ENCODE measurements at regions not wholly inside any gene's neighbourhood (a gene's known extent, or its start where the extent isn't known, plus 50 kb on each side); places are given as distances from the start of the nearest gene placed in this dataset.

DNA sequence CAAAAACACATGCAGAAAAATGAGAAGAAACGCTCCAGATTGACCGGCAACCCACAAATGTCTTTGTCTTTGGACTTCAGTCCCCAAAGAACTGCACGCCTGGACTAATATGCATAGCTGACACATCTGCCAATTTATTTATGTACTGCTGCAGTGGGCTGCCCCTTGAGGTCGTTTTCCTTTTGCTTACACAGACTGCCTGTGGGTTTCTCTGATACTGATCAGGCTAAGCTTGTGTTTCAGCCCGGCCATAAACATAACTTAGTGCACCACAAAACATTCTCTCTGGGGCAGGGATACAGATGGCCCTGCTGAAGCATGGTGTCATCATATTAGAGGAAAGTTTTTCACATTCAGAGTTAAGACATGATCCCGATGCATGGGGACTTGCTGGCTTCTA is 75.4 kb downstream of the NUDT12 start:
- Histone ChIP-seq H3K4me2 (replicated peaks; ENCODE audit: low read depth, low read length, poor library complexity, severe bottlenecking) (no peak overlapping the region), H3K27me3 (replicated peaks in 1 of 4; ENCODE audit: control extremely low read depth in 1 of 4, control insufficient read depth in 3 of 4, insufficient read depth in 4 of 4, low read length in 3 of 4) (no peaks in the 10 kb centered on the region), H3K27ac (ENCODE audit: low read length in 2 of 2) (no peak overlapping the region), H3K79me2 (ENCODE audit: control insufficient read depth, insufficient read depth, low read length) (no peaks in the 10 kb centered on the region), H3K9ac (ENCODE audit: low read length) (no peak overlapping the region), H4K20me1 (ENCODE audit: control insufficient read depth, insufficient read depth, low read length, poor library complexity, severe bottlenecking) (no peaks in the 10 kb centered on the region), H3K36me3 (replicated peaks in 1 of 2; ENCODE audit: control extremely low read depth in 1 of 2, control insufficient read depth in 1 of 2, extremely low read depth in 1 of 2, insufficient read depth in 2 of 2, low read length in 1 of 2) (no peaks in the 10 kb centered on the region), H3K4me1 (ENCODE audit: control insufficient read depth in 2 of 2, insufficient read depth in 2 of 2, low read length in 2 of 2) (no peaks in the 10 kb centered on the region), H2AFZ (ENCODE audit: insufficient read depth, low read depth, low read length, poor library complexity, severe bottlenecking) (no peak overlapping the region), H3K9me3 (ENCODE audit: control extremely low read depth in 1 of 3, control insufficient read depth in 2 of 3, insufficient read depth in 1 of 3, low read length in 2 of 3) (no peaks in the 10 kb centered on the region), H3K4me3 (ENCODE audit: control extremely low read depth in 1 of 5, extremely low read depth in 1 of 5, insufficient read depth in 1 of 5, low read depth in 2 of 5, low read length in 4 of 5) (no peak overlapping the region)
- ChIA-PET POLR2A (no interaction called here), CTCF (interaction anchor here (0.6 kb wide), 1 partner anchor 38 kb away, joined by 3 read pairs; no protein-coding TSS in a partner anchor)
- Mint-ChIP-seq H3K4me1 (no peaks in the 10 kb centered on the region), H3K27me3 (peaks cover 4% of the 10 kb centered on the region), H3K9me3 (ENCODE audit: insufficient read depth) (no peaks in the 10 kb centered on the region), H3K27ac (no peak overlapping the region), H3K4me3 (no peak overlapping the region)
- 68% methylated on average over 3 of the region's 6 CpGs for WGBS (ENCODE audit: insufficient coverage)
- ATAC-seq (ENCODE audit: low read depth) (no peak), DNase-seq (no peak)
- TF ChIP-seq, protein P1, sequence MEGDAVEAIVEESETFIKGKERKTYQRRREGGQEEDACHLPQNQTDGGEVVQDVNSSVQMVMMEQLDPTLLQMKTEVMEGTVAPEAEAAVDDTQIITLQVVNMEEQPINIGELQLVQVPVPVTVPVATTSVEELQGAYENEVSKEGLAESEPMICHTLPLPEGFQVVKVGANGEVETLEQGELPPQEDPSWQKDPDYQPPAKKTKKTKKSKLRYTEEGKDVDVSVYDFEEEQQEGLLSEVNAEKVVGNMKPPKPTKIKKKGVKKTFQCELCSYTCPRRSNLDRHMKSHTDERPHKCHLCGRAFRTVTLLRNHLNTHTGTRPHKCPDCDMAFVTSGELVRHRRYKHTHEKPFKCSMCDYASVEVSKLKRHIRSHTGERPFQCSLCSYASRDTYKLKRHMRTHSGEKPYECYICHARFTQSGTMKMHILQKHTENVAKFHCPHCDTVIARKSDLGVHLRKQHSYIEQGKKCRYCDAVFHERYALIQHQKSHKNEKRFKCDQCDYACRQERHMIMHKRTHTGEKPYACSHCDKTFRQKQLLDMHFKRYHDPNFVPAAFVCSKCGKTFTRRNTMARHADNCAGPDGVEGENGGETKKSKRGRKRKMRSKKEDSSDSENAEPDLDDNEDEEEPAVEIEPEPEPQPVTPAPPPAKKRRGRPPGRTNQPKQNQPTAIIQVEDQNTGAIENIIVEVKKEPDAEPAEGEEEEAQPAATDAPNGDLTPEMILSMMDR (IDR thresholded peaks at IDR 0.05) = no peak
- no peak for TF ChIP-seq EZH2 (IDR thresholded peaks at IDR 0.05; ENCODE audit: borderline replicate concordance, insufficient read depth, low read depth, low read length, poor library complexity, severe bottlenecking)
- intact Hi-C loops (cut with micrococcal nuclease) = no loop called here

DNA sequence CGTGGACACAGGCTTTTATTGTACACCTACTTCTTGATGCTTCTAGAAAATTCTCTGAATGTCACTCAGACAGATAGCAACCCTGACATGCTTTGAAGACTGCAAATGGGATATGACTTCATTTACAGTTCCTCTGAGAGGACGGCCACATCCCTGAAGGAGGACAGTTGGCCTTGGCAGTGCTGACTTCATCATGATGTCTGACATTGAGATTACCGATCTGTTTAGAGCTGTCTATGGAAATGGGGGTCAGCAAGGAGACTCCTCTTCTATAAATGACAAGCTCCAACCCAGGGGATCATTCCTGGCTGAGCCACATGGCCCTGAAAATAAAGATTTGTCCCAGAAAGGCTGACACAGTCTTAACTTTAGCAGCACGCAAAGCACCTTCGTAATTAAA is 75.8 kb downstream of the NUDT12 start:
- Histone ChIP-seq H3K4me1 (ENCODE audit: control insufficient read depth in 2 of 2, insufficient read depth in 2 of 2, low read length in 2 of 2) (no peaks in the 10 kb centered on the region), H2AFZ (ENCODE audit: insufficient read depth, low read depth, low read length, poor library complexity, severe bottlenecking) (no peak overlapping the region), H4K20me1 (ENCODE audit: control insufficient read depth, insufficient read depth, low read length, poor library complexity, severe bottlenecking) (no peaks in the 10 kb centered on the region), H3K79me2 (ENCODE audit: control insufficient read depth, insufficient read depth, low read length) (no peaks in the 10 kb centered on the region), H3K27me3 (replicated peaks in 1 of 4; ENCODE audit: control extremely low read depth in 1 of 4, control insufficient read depth in 3 of 4, insufficient read depth in 4 of 4, low read length in 3 of 4) (no peaks in the 10 kb centered on the region), H3K27ac (ENCODE audit: low read length in 2 of 2) (no peak overlapping the region), H3K4me3 (ENCODE audit: control extremely low read depth in 1 of 5, extremely low read depth in 1 of 5, insufficient read depth in 1 of 5, low read depth in 2 of 5, low read length in 4 of 5) (no peak overlapping the region), H3K4me2 (replicated peaks; ENCODE audit: low read depth, low read length, poor library complexity, severe bottlenecking) (no peak overlapping the region), H3K9me3 (ENCODE audit: control extremely low read depth in 1 of 3, control insufficient read depth in 2 of 3, insufficient read depth in 1 of 3, low read length in 2 of 3) (no peaks in the 10 kb centered on the region), H3K36me3 (replicated peaks in 1 of 2; ENCODE audit: control extremely low read depth in 1 of 2, control insufficient read depth in 1 of 2, extremely low read depth in 1 of 2, insufficient read depth in 2 of 2, low read length in 1 of 2) (no peaks in the 10 kb centered on the region), H3K9ac (ENCODE audit: low read length) (no peak overlapping the region)
- POLR2A ChIA-PET = no interaction called here
- Mint-ChIP-seq H3K4me1 (no peaks in the 10 kb centered on the region), H3K9me3 (ENCODE audit: insufficient read depth) (no peaks in the 10 kb centered on the region), H3K27ac (no peak overlapping the region), H3K4me3 (no peak overlapping the region), H3K27me3 (peaks cover 3% of the 10 kb centered on the region)
- CTCF ChIA-PET = no interaction called here
- WGBS (ENCODE audit: insufficient coverage) = 100% methylated on average over 2 of the region's 5 CpGs
- TF ChIP-seq, protein P1 (IDR thresholded peaks at IDR 0.05) = no peak
- no peak for TF ChIP-seq EZH2 (IDR thresholded peaks at IDR 0.05; ENCODE audit: borderline replicate concordance, insufficient read depth, low read depth, low read length, poor library complexity, severe bottlenecking)
- no peak for ATAC-seq (ENCODE audit: low read depth)
- DNase-seq = no peak
- intact Hi-C loops (cut with micrococcal nuclease) = no loop called here
